OCI-LY7 (cell line): ENCODE measurements at regions not wholly inside any gene's neighbourhood (a gene's known extent, or its start where the extent isn't known, plus 50 kb on each side); places are given as distances from the start of the nearest gene placed in this dataset.

Experiments used
- BruUV-seq: library from RNA; stranded (reverse); fragments of 400-500 nt; replicated peaks from 2 replicates; lab custom pipeline; 2021; lab: Mats Ljungman, UMichigan
- CTCF ChIA-PET: fragments of 300-600 bp; sonication (Branson Sonifier 250); formaldehyde crosslinking; loops from one replicate; lab custom pipeline; 2022; ENCODE audit warnings: antibody characterized with exemption; ENCODE audit not compliant: unreplicated experiment; lab: Charles Lee
- POLR2A ChIA-PET: fragments of 300-600 bp; sonication (Branson Sonifier 250); formaldehyde crosslinking; loops from one replicate; lab custom pipeline; 2022; ENCODE audit warnings: antibody characterized with exemption; lab: Charles Lee
- DNase-seq: peaks from one replicate; pipeline ENCODE4 v3.0.0-alpha.2; 2015; ENCODE audit warnings: low spot score
- H2AFZ ChIP-seq: fragments of 200-600 bp; sonication (generic), shearing (Covaris generic); 2 replicates; pipeline ENCODE4 v1.6.1; 2014; ENCODE audit warnings: mild to moderate bottlenecking, antibody characterized with exemption, low read length, moderate library complexity
- H3K27ac ChIP-seq: fragments of 200-600 bp; sonication (generic); 2 replicates; pipeline ENCODE4 v1.5.1; 2014; ENCODE audit warnings: mixed run types, low read depth, mild to moderate bottlenecking, moderate library complexity, low read length, inconsistent platforms; ENCODE audit not compliant: poor library complexity, severe bottlenecking
- H3K36me3 ChIP-seq: fragments of 200-600 bp; sonication (generic); 2 replicates; pipeline ENCODE4 v1.6.1; 2014; ENCODE audit warnings: mild to moderate bottlenecking, antibody characterized with exemption, low read length, moderate library complexity, mixed read lengths; ENCODE audit not compliant: insufficient read depth
- H3K4me1 ChIP-seq: fragments of 200-600 bp; sonication (generic); 2 replicates; pipeline ENCODE4 v1.5.1; 2014; ENCODE audit warnings: mild to moderate bottlenecking, low read length; ENCODE audit not compliant: insufficient read depth, poor library complexity, severe bottlenecking
- H3K4me2 ChIP-seq: fragments of 200-600 bp; sonication (generic); 2 replicates; pipeline ENCODE4 v1.6.1; 2014; ENCODE audit warnings: mild to moderate bottlenecking, low read length
- H3K4me3 ChIP-seq: fragments of 200-600 bp; sonication (generic); 2 replicates; pipeline ENCODE4 v1.5.1; 2014; ENCODE audit warnings: mild to moderate bottlenecking, low read depth, low read length; ENCODE audit not compliant: poor library complexity, severe bottlenecking
- H3K79me2 ChIP-seq: fragments of 200-600 bp; sonication (generic); 2 replicates; pipeline ENCODE4 v1.6.1; 2016; ENCODE audit warnings: low read depth, mild to moderate bottlenecking, low read length, moderate library complexity, mixed read lengths; ENCODE audit not compliant: insufficient read depth
- H3K9me2 ChIP-seq: fragments of 200-600 bp; sonication (generic); 2 replicates; pipeline ENCODE4 v1.6.1; 2016; ENCODE audit warnings: mild to moderate bottlenecking, low read length, mixed read lengths; ENCODE audit not compliant: insufficient read depth
- H3K9me3 ChIP-seq: fragments of 200-600 bp; sonication (generic); 2 replicates; pipeline ENCODE4 v1.6.1; 2014; ENCODE audit warnings: mild to moderate bottlenecking, mixed run types, low read length, mixed read lengths
- H4K20me1 ChIP-seq: fragments of 200-600 bp; sonication (generic); 2 replicates; pipeline ENCODE4 v1.6.1; 2014; ENCODE audit warnings: mild to moderate bottlenecking, antibody characterized with exemption, low read length, moderate library complexity, mixed read lengths; ENCODE audit not compliant: insufficient read depth
- CTCF ChIP-seq: fragments of 200-600 bp; sonication (generic); conservative IDR thresholded peaks from 2 replicates; pipeline ENCODE4 v1.5.1; 2014; ENCODE audit warnings: mild to moderate bottlenecking, antibody characterized with exemption, low read length, moderate library complexity, mixed read lengths
- EZH2phosphoT487 ChIP-seq: fragments of 200-600 bp; sonication (generic); IDR thresholded peaks from 2 replicates; pipeline ENCODE4 v1.6.1; 2018; ENCODE audit warnings: low read depth, borderline replicate concordance, mild to moderate bottlenecking, mixed run types, antibody characterized with exemption, low read length, moderate library complexity, mixed read lengths
- intact Hi-C: fragments of 100-400 bp; cut with micrococcal nuclease; formaldehyde crosslinking; loops from one replicate; pipeline ENCODE4 v1.10.0; 2022; ENCODE audit not compliant: unreplicated experiment

GRCh38 chr2:146992466-146992865, 852.4 kb upstream of the ACVR2A start:
- no peak for DNase-seq
- ChIA-PET CTCF (no interaction called here), POLR2A (no interaction called here)
- Histone ChIP-seq H3K9me3 (no peaks in the 10 kb centered on the region), H3K79me2 (no peaks in the 10 kb centered on the region), H3K4me3 (no peak overlapping the region), H4K20me1 (no peaks in the 10 kb centered on the region), H3K9me2 (no peaks in the 10 kb centered on the region), H3K27ac (no peak overlapping the region), H3K4me1 (no peaks in the 10 kb centered on the region), H3K4me2 (no peak overlapping the region), H2AFZ (no peak overlapping the region), H3K36me3 (no peaks in the 10 kb centered on the region)
- TF ChIP-seq CTCF (no peak), EZH2phosphoT487 (no peak)
- BruUV-seq = no TSS peak
- intact Hi-C loops = no loop called here

- no peak for TF ChIP-seq CTCF
- TF ChIP-seq EZH2phosphoT487 = no peak
- H3K4me1 ChIP-seq = no peaks in the 10 kb centered on the region
- H3K36me3 ChIP-seq = no peaks in the 10 kb centered on the region
- no TSS peak for BruUV-seq
- no peaks in the 10 kb centered on the region for H3K9me2 ChIP-seq
- H3K27ac ChIP-seq = no peak overlapping the region
- ChIA-PET POLR2A (interaction anchor here (1.6 kb wide), 1 partner anchor 14 kb away, joined by 3 read pairs; no protein-coding TSS in a partner anchor), CTCF (no interaction called here)
- H2AFZ ChIP-seq = no peak overlapping the region
- H4K20me1 ChIP-seq = no peaks in the 10 kb centered on the region
- H3K9me3 ChIP-seq = no peaks in the 10 kb centered on the region
- no peak for DNase-seq
- intact Hi-C loops = no loop called here
- no peak overlapping the region for H3K4me3 ChIP-seq
- H3K4me2 ChIP-seq = no peak overlapping the region
- H3K79me2 ChIP-seq = no peaks in the 10 kb centered on the region
Measured at GRCh38 chr2:146992057-146992456, 852.8 kb upstream of the ACVR2A start.

- no peaks in the 10 kb centered on the region for H3K4me1 ChIP-seq
- no peaks in the 10 kb centered on the region for H4K20me1 ChIP-seq
- no peaks in the 10 kb centered on the region for H3K9me3 ChIP-seq
- H3K4me3 ChIP-seq = no peak overlapping the region
- no TSS peak for BruUV-seq
- H3K27ac ChIP-seq = no peak overlapping the region
- no peaks in the 10 kb centered on the region for H3K9me2 ChIP-seq
- ChIA-PET CTCF (no interaction called here), POLR2A (interaction anchor here (0.5 to 1.6 kb wide), 2 partner anchors 13 to 23 kb away, joined by 3 read pairs; no protein-coding TSS in a partner anchor)
- H3K79me2 ChIP-seq = no peaks in the 10 kb centered on the region
- H3K4me2 ChIP-seq = no peak overlapping the region
- H3K36me3 ChIP-seq = no peaks in the 10 kb centered on the region
- no peak overlapping the region for H2AFZ ChIP-seq
- TF ChIP-seq EZH2phosphoT487 = no peak
- TF ChIP-seq CTCF = no peak
- DNase-seq = no peak
- intact Hi-C loops = no loop called here
Measured at GRCh38 chr2:146990311-146991054, 854.3 kb upstream of the ACVR2A start.
